ENCODE measurements at regions not wholly inside any gene's neighbourhood (a gene's known extent, or its start where the extent isn't known, plus 50 kb on each side); places are given as distances from the start of the nearest gene placed in this dataset.

- DNase-seq (ENCODE audit: low read depth) = no peak
Measured at GRCh38 chr10:29694121-29694520, 59.4 kb upstream of the SVIL start.

GRCh38 chr10:29692121-29692539 is 57.4 kb upstream of the SVIL start:
- no peak for DNase-seq (ENCODE audit: low read depth)

- peak; percentile 23 for DNase-seq (ENCODE audit: low read depth)
Measured at GRCh38 chr10:29691564-29692072, 56.8 kb upstream of the SVIL start.

- DNase-seq (ENCODE audit: low read depth) = peak; percentile 9
Measured at GRCh38 chr10:29689001-29689400, 54.2 kb upstream of the SVIL start.

GRCh38 chr10:29688230-29688661 is 53.5 kb upstream of the SVIL start:
- no peak for DNase-seq (ENCODE audit: low read depth)

GRCh38 chr10:29687421-29688164 is 52.8 kb upstream of the SVIL start:
- DNase-seq (ENCODE audit: low read depth) = no peak

- no peak for DNase-seq (ENCODE audit: low read depth)
Measured at GRCh38 chr10:29685506-29685905, 50.7 kb upstream of the SVIL start.

Data from myocyte (in vitro differentiated cells).